GM19438 (cell line): ENCODE measurements at regions not wholly inside any gene's neighbourhood (a gene's known extent, or its start where the extent isn't known, plus 50 kb on each side); places are given as distances from the start of the nearest gene placed in this dataset.

Experiments used
- ATAC-seq: cut with Tn5 transposase; IDR thresholded peaks from one replicate; pipeline ENCODE4 v1.9.1; 2021; ENCODE audit warnings: low read depth; ENCODE audit not compliant: unreplicated experiment

DNA sequence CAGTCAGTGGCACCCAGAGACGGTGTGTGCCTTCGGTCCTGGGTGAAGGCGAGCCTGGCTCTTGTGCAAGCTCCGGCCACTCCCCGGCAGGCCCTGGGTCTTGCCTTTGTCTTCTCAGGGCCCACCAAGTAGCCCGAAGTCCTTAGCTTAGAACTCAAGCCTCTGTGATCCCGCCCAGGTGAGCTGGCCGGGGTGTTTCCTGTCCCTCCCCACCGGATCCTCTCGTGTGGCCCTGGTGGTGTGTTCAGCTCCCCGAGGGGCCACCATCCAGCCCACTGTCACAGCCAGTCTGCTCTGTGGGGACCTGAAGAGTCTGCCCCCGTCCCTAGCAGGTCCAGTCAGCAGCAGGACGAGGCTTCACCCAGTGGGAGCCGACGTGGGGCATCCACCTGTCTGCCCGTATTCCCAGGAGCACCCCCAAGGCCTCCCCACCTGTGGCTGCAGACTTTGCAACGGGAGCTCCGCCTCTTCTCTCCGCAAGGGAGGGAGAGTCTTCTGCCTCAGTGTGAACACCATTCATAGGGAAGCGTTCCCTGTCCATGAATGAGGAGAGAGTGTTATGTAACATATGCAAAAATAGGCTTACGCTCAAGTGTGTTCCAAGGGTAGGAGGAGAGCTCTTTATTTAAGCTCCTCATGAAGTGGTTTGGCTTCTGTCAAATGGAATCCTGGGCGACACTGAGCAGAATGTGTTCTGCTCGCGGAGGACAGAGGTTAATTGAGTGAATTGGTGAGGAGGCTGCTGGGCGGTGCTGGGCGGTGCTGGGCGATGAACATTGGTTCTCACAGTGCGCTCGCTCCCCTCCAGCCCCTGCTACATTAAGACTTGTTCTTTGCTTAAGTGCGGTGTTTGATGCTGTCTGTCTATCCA, 108.9 kb downstream of the CRYAA start:
- ATAC-seq: no peak

GRCh38 chr21:43276811-43277210, 108.0 kb downstream of the CRYAA start:
- ATAC-seq: no peak

GRCh38 chr21:43275421-43276211, 106.8 kb downstream of the CRYAA start:
- ATAC-seq: no peak

DNA sequence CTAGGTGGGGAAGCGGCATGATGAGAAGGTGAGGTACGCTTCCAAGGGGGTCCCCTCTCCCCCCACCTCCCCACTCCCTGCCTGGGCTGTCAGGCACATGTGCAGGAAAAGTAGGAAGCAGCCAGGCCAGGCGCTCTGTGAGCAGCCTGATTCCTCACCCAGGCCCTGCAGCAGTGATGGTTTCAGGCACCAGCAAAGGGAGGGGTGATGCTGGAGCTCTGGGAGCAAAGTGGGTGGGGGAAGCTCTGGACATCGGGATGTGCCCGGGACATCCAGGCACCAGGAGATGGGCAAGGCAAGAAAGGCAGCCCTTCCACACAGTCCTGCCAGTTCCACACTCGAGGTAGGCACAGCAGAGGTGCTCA, 106.1 kb downstream of the CRYAA start:
- ATAC-seq: no peak

DNA sequence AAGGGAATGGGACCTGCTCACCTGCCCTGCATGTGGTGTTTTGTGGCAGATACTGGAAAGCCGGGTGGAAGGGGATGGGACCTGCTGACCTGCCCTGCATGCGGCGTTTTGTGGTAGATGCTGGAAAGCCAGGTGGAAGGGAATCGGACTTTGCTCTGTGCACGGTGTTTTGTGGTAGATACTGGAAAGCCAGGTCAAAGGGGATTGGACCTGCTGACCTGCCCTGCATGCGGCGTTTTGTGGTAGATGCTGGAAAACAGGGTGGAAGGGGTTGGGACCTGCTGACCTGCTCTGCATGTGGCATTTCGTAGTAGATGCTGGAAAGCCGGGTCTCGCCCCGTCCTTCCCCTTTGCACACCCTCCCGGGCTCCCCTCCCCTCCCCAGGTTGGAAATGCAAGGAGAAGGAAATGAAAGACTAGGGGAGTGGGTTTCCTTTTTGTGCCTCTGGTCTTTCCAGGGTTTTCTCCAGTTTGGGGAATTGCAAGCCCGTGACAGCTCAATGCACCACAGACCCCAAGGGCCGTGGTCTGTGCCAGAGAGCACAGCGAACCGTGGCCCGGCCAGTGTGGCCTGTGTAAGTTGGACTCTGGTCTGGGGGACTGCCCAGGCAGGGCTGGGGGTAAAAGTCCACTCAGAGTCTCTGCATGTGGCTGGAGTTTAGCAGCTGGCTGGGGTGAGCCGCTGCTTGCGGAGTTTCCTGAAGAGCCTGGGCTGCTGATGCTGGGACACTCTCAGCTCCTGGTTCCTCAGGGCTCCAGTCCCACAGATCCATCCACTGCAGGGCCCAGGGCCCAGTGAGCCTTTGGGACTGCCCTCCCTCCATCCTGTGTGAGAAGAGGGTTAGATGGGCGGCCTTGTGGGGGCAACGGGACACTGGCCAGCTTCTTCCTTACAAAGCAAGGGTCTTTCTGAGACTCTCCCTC, 105.5 kb downstream of the CRYAA start:
- ATAC-seq: no peak

DNA sequence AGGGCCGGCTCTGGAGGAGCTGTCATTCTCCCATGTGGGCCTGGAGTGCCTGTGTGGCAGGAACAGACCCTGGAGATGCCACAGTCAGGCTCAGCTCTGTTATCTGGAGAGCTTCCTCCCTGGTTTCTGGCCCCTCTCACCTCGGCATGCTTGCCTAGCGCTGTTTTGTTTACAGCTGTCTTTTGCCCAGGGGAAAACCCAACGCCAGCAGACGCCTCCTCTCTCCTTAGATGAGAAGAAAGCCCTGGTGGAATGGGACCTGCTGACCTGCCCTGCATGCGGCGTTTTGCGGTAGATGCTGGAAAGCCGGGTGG, 104.9 kb downstream of the CRYAA start:
- ATAC-seq: no peak

- no peak for ATAC-seq
These were observed 104.4 kb downstream of the CRYAA start for GRCh38 chr21:43273016-43273707.

GRCh38 chr21:43272591-43272990, 103.8 kb downstream of the CRYAA start:
- no peak for ATAC-seq

- ATAC-seq: no peak
These were observed 102.7 kb downstream of the CRYAA start for GRCh38 chr21:43271452-43272020.

DNA sequence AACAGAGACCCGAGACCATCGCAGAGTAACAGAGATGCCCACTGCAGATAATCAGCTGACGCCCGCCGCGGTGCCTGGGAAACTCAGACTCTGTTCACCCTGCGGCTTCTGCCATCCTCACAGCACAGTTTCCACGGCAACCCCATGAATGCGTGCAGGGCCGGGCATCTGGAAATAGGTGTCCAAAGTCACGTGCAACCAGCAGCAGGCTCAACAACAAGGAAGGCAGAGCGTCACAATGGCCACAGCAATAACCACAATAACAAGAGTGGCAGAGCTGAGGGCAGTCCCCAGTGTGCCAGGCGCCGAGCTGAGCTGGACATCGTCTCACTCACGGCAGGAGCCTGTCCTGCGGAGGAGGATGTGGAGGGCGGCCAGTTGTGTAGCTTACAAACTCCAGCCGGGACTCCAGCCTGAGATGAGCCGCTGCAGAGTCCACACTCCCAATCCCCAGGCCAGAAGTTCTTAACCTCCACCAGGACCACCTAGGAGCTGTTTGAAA, 102.0 kb downstream of the CRYAA start:
- no peak for ATAC-seq

GRCh38 chr21:43269957-43270705, 101.3 kb downstream of the CRYAA start:
- ATAC-seq: no peak

DNA sequence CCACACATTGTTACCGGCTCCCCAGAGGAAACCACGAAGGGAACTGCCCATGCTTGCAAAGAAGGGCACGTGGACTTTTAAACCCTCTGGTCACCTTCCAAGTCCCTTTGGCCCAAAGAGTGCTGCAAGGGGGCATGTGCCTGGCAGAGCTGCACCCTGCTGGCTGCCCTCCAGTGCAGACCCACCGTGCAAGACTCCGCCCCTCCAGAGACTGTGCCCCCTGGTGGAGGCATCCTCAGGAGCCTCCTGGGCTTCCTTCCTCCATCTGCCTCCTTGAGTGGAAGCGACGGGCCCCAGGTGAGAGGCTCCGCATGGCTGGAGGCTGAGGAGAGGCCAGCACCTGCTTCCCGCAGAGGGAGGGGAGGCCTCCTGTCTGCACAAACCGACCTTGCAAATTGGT, 100.6 kb downstream of the CRYAA start:
- no peak for ATAC-seq

DNA sequence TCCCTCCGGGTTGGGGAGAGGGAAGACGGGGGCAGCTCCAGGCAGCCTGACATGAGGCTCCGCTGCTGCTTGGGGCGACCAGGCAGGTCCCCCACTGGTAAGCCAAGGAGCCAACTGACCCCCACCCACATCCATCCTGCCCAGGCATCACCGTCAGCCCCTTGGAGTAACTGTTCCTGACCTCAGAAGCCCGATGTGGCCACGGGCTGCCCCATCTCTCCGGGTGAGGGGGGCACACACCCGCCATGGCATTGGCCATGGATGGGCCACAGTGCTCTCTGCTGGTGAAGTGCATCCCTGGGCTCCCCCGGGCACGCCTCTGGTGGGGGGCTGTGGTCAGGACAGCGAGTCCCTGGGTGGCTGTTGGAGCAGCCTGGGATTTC, 100.0 kb downstream of the CRYAA start:
- no peak for ATAC-seq

GRCh38 chr21:43268086-43268803, 99.4 kb downstream of the CRYAA start:
- no peak for ATAC-seq

DNA sequence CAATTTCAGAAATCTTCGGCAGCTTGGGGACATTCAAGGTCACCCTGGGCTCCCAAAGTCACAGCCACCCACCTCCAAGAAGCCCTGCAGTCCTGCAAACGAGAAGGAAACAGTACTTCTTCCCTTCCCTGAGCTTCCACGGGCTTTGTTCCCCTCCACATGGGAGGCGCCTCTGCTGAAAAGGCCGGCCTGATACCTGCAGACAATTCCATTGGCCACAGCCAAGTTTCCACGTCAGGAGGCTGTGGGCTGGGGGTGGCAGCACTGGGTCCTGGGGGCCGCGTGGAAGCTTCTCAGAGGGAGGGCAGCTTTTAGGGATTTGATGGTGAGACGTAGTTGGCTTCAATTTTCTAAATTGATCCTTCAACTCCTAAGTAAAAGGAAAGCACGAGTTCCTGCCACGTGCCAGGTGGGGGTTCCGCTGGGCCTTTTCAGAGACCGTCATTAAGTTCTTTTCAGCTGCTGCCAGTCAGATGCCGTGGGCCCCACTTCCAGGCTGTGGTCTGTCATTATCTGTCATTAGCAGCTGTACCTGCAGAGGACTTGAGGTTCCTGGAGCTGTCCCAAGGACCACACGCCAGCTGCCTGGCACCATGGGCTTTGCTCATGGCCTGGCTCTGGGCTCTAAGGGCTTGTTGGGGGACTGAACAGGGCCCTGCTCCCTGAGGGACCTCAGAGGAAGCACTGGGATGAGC, 98.7 kb downstream of the CRYAA start:
- no peak for ATAC-seq

GRCh38 chr21:43266534-43266933, 97.7 kb downstream of the CRYAA start:
- no peak for ATAC-seq

- ATAC-seq: no peak
These were observed 93.6 kb downstream of the CRYAA start for GRCh38 chr21:43262427-43262826.
